Activated CD8-positive, alpha-beta T cell treated with anti-CD3 and anti-CD28 coated beads, Interleukin-2, amount 10 ng/mL, durations not matched to agents 7 days and 5 days (primary cell): ENCODE measurements at regions not wholly inside any gene's neighbourhood (a gene's known extent, or its start where the extent isn't known, plus 50 kb on each side); places are given as distances from the start of the nearest gene placed in this dataset.

Experiments
- ATAC-seq: fragments of 150-1000 bp; cut with Tn5 transposase; one replicate; pipeline ENCODE4 v1.10.0; 2021; ENCODE audit warnings: moderate library complexity
- CTCF ChIA-PET: fragments of 350-600 bp; sonication (Branson Sonifier 250); formaldehyde crosslinking; loops from one replicate; lab custom pipeline; 2021; ENCODE audit warnings: antibody characterized with exemption; lab: Charles Lee
- POLR2A ChIA-PET: fragments of 350-600 bp; sonication (Branson Sonifier 250); formaldehyde crosslinking; loops from one replicate; lab custom pipeline; 2021; ENCODE audit warnings: antibody characterized with exemption; lab: Charles Lee
- DNase-seq: peaks from one replicate; pipeline ENCODE4 v3.0.0-alpha.2; 2020
- H3K27ac Mint-ChIP-seq: one replicate; pipeline ENCODE4 v1.8.0; 2021; ENCODE audit warnings: mild to moderate bottlenecking, mixed read lengths
- H3K27me3 Mint-ChIP-seq: one replicate; pipeline ENCODE4 v1.8.0; 2021; ENCODE audit warnings: low read depth, mixed read lengths
- H3K36me3 Mint-ChIP-seq: one replicate; pipeline ENCODE4 v1.8.0; 2021; ENCODE audit warnings: low read depth, mixed read lengths
- H3K4me1 Mint-ChIP-seq: one replicate; pipeline ENCODE4 v1.8.0; 2021; ENCODE audit warnings: low read depth, mixed read lengths
- H3K4me3 Mint-ChIP-seq: one replicate; pipeline ENCODE4 v1.8.0; 2021; ENCODE audit warnings: mild to moderate bottlenecking, mixed read lengths
- H3K9me3 Mint-ChIP-seq: one replicate; pipeline ENCODE4 v1.8.0; 2022; ENCODE audit warnings: mixed read lengths; ENCODE audit not compliant: insufficient read depth

- ATAC-seq (no peak), DNase-seq (no peak)
- peaks cover 6% of the 10 kb centered on the region for H3K27me3 Mint-ChIP-seq
- ChIA-PET POLR2A (no interaction called here), CTCF (interaction anchor here (0.9 kb wide), 1 partner anchor 12 kb away, joined by 3 read pairs; no protein-coding TSS in a partner anchor)
- no peaks in the 10 kb centered on the region for H3K36me3 Mint-ChIP-seq
- no peaks in the 10 kb centered on the region for H3K9me3 Mint-ChIP-seq
- no peak overlapping the region for H3K27ac Mint-ChIP-seq
- H3K4me1 Mint-ChIP-seq: peaks cover 7% of the 10 kb centered on the region
- H3K4me3 Mint-ChIP-seq: no peak overlapping the region
Observed at GRCh38 chr2:147512206-147512605, 332.6 kb upstream of the ACVR2A start.

GRCh38 chr2:147511491-147511948 is 333.3 kb upstream of the ACVR2A start:
- Mint-ChIP-seq H3K9me3 (no peaks in the 10 kb centered on the region), H3K27me3 (peaks cover 6% of the 10 kb centered on the region), H3K4me1 (peaks cover 7% of the 10 kb centered on the region), H3K36me3 (no peaks in the 10 kb centered on the region), H3K4me3 (no peak overlapping the region), H3K27ac (no peak overlapping the region)
- ChIA-PET POLR2A (no interaction called here), CTCF (interaction anchor here (0.9 kb wide), 1 partner anchor 13 kb away, joined by 3 read pairs; no protein-coding TSS in a partner anchor)
- DNase-seq (no peak), ATAC-seq (no peak)

- CTCF ChIA-PET: no interaction called here
- DNase-seq (no peak), ATAC-seq (no peak)
- no peak overlapping the region for H3K27ac Mint-ChIP-seq
- peaks cover 6% of the 10 kb centered on the region for H3K27me3 Mint-ChIP-seq
- H3K4me1 Mint-ChIP-seq: peaks cover 7% of the 10 kb centered on the region
- no peak overlapping the region for H3K4me3 Mint-ChIP-seq
- POLR2A ChIA-PET: no interaction called here
- no peaks in the 10 kb centered on the region for H3K36me3 Mint-ChIP-seq
- no peaks in the 10 kb centered on the region for H3K9me3 Mint-ChIP-seq
Observed at GRCh38 chr2:147509821-147510220, 335.0 kb upstream of the ACVR2A start.

GRCh38 chr2:147506889-147507288 is 337.9 kb upstream of the ACVR2A start:
- DNase-seq (no peak), ATAC-seq (no peak)
- CTCF ChIA-PET: no interaction called here
- Mint-ChIP-seq H3K9me3 (no peaks in the 10 kb centered on the region), H3K4me3 (no peak overlapping the region), H3K36me3 (peaks cover 16% of the 10 kb centered on the region), H3K4me1 (peaks cover 29% of the 10 kb centered on the region), H3K27me3 (peaks cover 2% of the 10 kb centered on the region), H3K27ac (no peak overlapping the region)
- POLR2A ChIA-PET: no interaction called here

- Mint-ChIP-seq H3K4me1 (peaks cover 57% of the 10 kb centered on the region), H3K4me3 (no peak overlapping the region), H3K27ac (no peak overlapping the region), H3K9me3 (no peaks in the 10 kb centered on the region), H3K27me3 (no peaks in the 10 kb centered on the region), H3K36me3 (peaks cover 30% of the 10 kb centered on the region)
- ATAC-seq: no peak
- DNase-seq: no peak
- ChIA-PET CTCF (no interaction called here), POLR2A (no interaction called here)
Observed at GRCh38 chr2:147502711-147503290, 342.0 kb upstream of the ACVR2A start.

- Mint-ChIP-seq H3K9me3 (no peaks in the 10 kb centered on the region), H3K36me3 (peaks cover 36% of the 10 kb centered on the region), H3K4me3 (no peak overlapping the region), H3K4me1 (peaks cover 64% of the 10 kb centered on the region), H3K27ac (no peak overlapping the region), H3K27me3 (peaks cover 3% of the 10 kb centered on the region)
- CTCF ChIA-PET: no interaction called here
- DNase-seq (no peak), ATAC-seq (no peak)
- POLR2A ChIA-PET: no interaction called here
Observed at GRCh38 chr2:147501968-147502367, 342.9 kb upstream of the ACVR2A start.

GRCh38 chr2:147500819-147501395 is 343.9 kb upstream of the ACVR2A start:
- ChIA-PET POLR2A (no interaction called here), CTCF (interaction anchor here (1.4 kb wide), 1 partner anchor 17 kb away, joined by 4 read pairs; no protein-coding TSS in a partner anchor)
- peaks cover 4% of the 10 kb centered on the region for H3K27me3 Mint-ChIP-seq
- no peaks in the 10 kb centered on the region for H3K9me3 Mint-ChIP-seq
- ATAC-seq (peak; percentile 37), DNase-seq (no peak)
- H3K36me3 Mint-ChIP-seq: peaks cover 40% of the 10 kb centered on the region
- H3K4me1 Mint-ChIP-seq: peaks cover 68% of the 10 kb centered on the region
- peak overlapping the region; percentile 95 for H3K27ac Mint-ChIP-seq
- peak overlapping the region; percentile 63 for H3K4me3 Mint-ChIP-seq

GRCh38 chr2:147500229-147500628 is 344.6 kb upstream of the ACVR2A start:
- peaks cover 68% of the 10 kb centered on the region for H3K4me1 Mint-ChIP-seq
- ChIA-PET POLR2A (no interaction called here), CTCF (interaction anchor here (1.4 kb wide), 1 partner anchor 17 kb away, joined by 4 read pairs; no protein-coding TSS in a partner anchor)
- DNase-seq (peak; percentile 45), ATAC-seq (peak; percentile 89)
- H3K9me3 Mint-ChIP-seq: no peaks in the 10 kb centered on the region
- H3K4me3 Mint-ChIP-seq: peak overlapping the region; percentile 63
- H3K27ac Mint-ChIP-seq: peak overlapping the region; percentile 95
- H3K27me3 Mint-ChIP-seq: peaks cover 4% of the 10 kb centered on the region
- peaks cover 40% of the 10 kb centered on the region for H3K36me3 Mint-ChIP-seq

GRCh38 chr2:147499785-147500184 is 345.0 kb upstream of the ACVR2A start:
- ChIA-PET CTCF (interaction anchor here (1.4 kb wide), 1 partner anchor 16 kb away, joined by 4 read pairs; no protein-coding TSS in a partner anchor), POLR2A (no interaction called here)
- Mint-ChIP-seq H3K4me1 (peaks cover 68% of the 10 kb centered on the region), H3K9me3 (no peaks in the 10 kb centered on the region), H3K36me3 (peaks cover 41% of the 10 kb centered on the region), H3K4me3 (peak overlapping the region; percentile 63), H3K27me3 (peaks cover 4% of the 10 kb centered on the region), H3K27ac (peak overlapping the region; percentile 95)
- ATAC-seq: peak; percentile 25
- DNase-seq: no peak

- ChIA-PET CTCF (no interaction called here), POLR2A (no interaction called here)
- Mint-ChIP-seq H3K27me3 (peaks cover 4% of the 10 kb centered on the region), H3K4me1 (peaks cover 50% of the 10 kb centered on the region), H3K27ac (no peak overlapping the region), H3K4me3 (no peak overlapping the region), H3K36me3 (peaks cover 28% of the 10 kb centered on the region), H3K9me3 (peaks cover 8% of the 10 kb centered on the region)
- DNase-seq: no peak
- no peak for ATAC-seq
Observed at GRCh38 chr2:147495734-147496133, 349.1 kb upstream of the ACVR2A start.

- ChIA-PET POLR2A (no interaction called here), CTCF (no interaction called here)
- Mint-ChIP-seq H3K27me3 (peaks cover 6% of the 10 kb centered on the region), H3K4me1 (peaks cover 35% of the 10 kb centered on the region), H3K36me3 (peaks cover 17% of the 10 kb centered on the region), H3K4me3 (no peak overlapping the region), H3K9me3 (peaks cover 8% of the 10 kb centered on the region), H3K27ac (no peak overlapping the region)
- DNase-seq: no peak
- ATAC-seq: no peak
Observed at GRCh38 chr2:147492471-147492870, 352.4 kb upstream of the ACVR2A start.

GRCh38 chr2:147491506-147491905 is 353.3 kb upstream of the ACVR2A start:
- ChIA-PET POLR2A (no interaction called here), CTCF (no interaction called here)
- Mint-ChIP-seq H3K27me3 (peaks cover 2% of the 10 kb centered on the region), H3K4me1 (peaks cover 30% of the 10 kb centered on the region), H3K4me3 (no peak overlapping the region), H3K36me3 (peaks cover 8% of the 10 kb centered on the region), H3K27ac (no peak overlapping the region), H3K9me3 (peaks cover 8% of the 10 kb centered on the region)
- no peak for ATAC-seq
- DNase-seq: no peak
